IMR-90 (cell line): ENCODE measurements at regions not wholly inside any gene's neighbourhood (a gene's known extent, or its start where the extent isn't known, plus 50 kb on each side); places are given as distances from the start of the nearest gene placed in this dataset.

Source experiments
- POLR2A ChIP-seq: IDR thresholded peaks from 2 replicates; pipeline ENCODE4 v1.6.1; 2012; ENCODE audit warnings: mild to moderate bottlenecking, low read depth, low read length
- RAD21 ChIP-seq: IDR thresholded peaks from 2 replicates; pipeline ENCODE4 v1.6.1; 2012; ENCODE audit warnings: low read length, improper control_type of control experiment
- TF ChIP-seq, protein P1 (sequence below): conservative IDR thresholded peaks from 2 replicates; pipeline ENCODE4 v1.5.1; 2012; ENCODE audit warnings: mild to moderate bottlenecking, low read depth, low read length, improper control_type of control experiment
- TF ChIP-seq, protein P2 (sequence below): fragments of 150-350 bp; IDR thresholded peaks from 2 replicates; pipeline ENCODE4 v1.6.1; 2017; ENCODE audit warnings: mild to moderate bottlenecking, antibody characterized with exemption, low read length, low read depth

- TF ChIP-seq, protein P1, sequence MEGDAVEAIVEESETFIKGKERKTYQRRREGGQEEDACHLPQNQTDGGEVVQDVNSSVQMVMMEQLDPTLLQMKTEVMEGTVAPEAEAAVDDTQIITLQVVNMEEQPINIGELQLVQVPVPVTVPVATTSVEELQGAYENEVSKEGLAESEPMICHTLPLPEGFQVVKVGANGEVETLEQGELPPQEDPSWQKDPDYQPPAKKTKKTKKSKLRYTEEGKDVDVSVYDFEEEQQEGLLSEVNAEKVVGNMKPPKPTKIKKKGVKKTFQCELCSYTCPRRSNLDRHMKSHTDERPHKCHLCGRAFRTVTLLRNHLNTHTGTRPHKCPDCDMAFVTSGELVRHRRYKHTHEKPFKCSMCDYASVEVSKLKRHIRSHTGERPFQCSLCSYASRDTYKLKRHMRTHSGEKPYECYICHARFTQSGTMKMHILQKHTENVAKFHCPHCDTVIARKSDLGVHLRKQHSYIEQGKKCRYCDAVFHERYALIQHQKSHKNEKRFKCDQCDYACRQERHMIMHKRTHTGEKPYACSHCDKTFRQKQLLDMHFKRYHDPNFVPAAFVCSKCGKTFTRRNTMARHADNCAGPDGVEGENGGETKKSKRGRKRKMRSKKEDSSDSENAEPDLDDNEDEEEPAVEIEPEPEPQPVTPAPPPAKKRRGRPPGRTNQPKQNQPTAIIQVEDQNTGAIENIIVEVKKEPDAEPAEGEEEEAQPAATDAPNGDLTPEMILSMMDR: no peak
- TF ChIP-seq POLR2A (no peak), RAD21 (no peak)
- TF ChIP-seq, protein P2, sequence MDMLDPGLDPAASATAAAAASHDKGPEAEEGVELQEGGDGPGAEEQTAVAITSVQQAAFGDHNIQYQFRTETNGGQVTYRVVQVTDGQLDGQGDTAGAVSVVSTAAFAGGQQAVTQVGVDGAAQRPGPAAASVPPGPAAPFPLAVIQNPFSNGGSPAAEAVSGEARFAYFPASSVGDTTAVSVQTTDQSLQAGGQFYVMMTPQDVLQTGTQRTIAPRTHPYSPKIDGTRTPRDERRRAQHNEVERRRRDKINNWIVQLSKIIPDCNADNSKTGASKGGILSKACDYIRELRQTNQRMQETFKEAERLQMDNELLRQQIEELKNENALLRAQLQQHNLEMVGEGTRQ: no peak
Observed at GRCh38 chr2:6164986-6165747, 473.0 kb downstream of the SOX11 start.
